Brain microvascular endothelial cell (primary cell): ENCODE measurements at regions not wholly inside any gene's neighbourhood (a gene's known extent, or its start where the extent isn't known, plus 50 kb on each side); places are given as distances from the start of the nearest gene placed in this dataset.
"Not testable (repeated sequence)": the region's sequence is repeated elsewhere in the genome, so short reads cannot be mapped to it uniquely, and the experiment has no call there.

Experiments used
- DNase-seq: peaks from one replicate; pipeline ENCODE4 v3.0.0-alpha.2; 2020
- H3K27ac ChIP-seq: fragments of 250-450 bp; sonication (Bioruptor Pico); 2 replicates; pipeline ENCODE4 v1.5.1; 2020; ENCODE audit warnings: mild to moderate bottlenecking, moderate library complexity
- H3K27me3 ChIP-seq: fragments of 250-450 bp; sonication (Bioruptor Pico); replicated peaks from 2 replicates; pipeline ENCODE4 v1.5.1; 2020; ENCODE audit warnings: mild to moderate bottlenecking
- H3K36me3 ChIP-seq: fragments of 250-450 bp; sonication (Bioruptor Pico); replicated peaks from 2 replicates; pipeline ENCODE4 v1.5.1; 2020; ENCODE audit warnings: mild to moderate bottlenecking
- H3K4me3 ChIP-seq: 2 replicates; pipeline ENCODE4 v1.5.1; 2011; ENCODE audit warnings: low read depth, mild to moderate bottlenecking, control low read depth, low read length, moderate library complexity
- CTCF ChIP-seq: IDR thresholded peaks from 2 replicates; pipeline ENCODE4 v1.5.1; 2011; ENCODE audit warnings: low read depth, mild to moderate bottlenecking, moderate library complexity, low read length, control low read depth, inconsistent platforms; ENCODE audit errors: missing control alignments
- in situ Hi-C: cut with HindIII; loops from 2 replicates; pipeline ENCODE4 v1.10.0; 2017; ENCODE audit warnings: low sequenced_read_pairs, low pct_ligation_motif_present

- Histone ChIP-seq H3K36me3 (no peaks in the 10 kb centered on the region), H3K4me3 (no peak overlapping the region), H3K27ac (no peak overlapping the region), H3K27me3 (no peaks in the 10 kb centered on the region)
- in situ Hi-C loops: no loop called here
- no peak for DNase-seq
- TF ChIP-seq CTCF: no peak
Measured at GRCh38 chr11:135023499-135023898, 611.5 kb upstream of the B3GAT1 start.

- DNase-seq: no peak
- Histone ChIP-seq H3K27ac (no peak overlapping the region), H3K36me3 (no peaks in the 10 kb centered on the region), H3K27me3 (no peaks in the 10 kb centered on the region), H3K4me3 (no peak overlapping the region)
- no peak for TF ChIP-seq CTCF
- in situ Hi-C loops: no loop called here
Measured at GRCh38 chr11:135022454-135022853, 610.4 kb upstream of the B3GAT1 start.

GRCh38 chr11:135019899-135020298 is 607.9 kb upstream of the B3GAT1 start:
- Histone ChIP-seq H3K27me3 (no peaks in the 10 kb centered on the region), H3K27ac (peak overlapping the region; percentile 36), H3K36me3 (no peaks in the 10 kb centered on the region), H3K4me3 (no peak overlapping the region)
- peak; percentile 21 for DNase-seq
- in situ Hi-C loops: no loop called here
- TF ChIP-seq CTCF: no peak

GRCh38 chr11:135019343-135019871 is 607.4 kb upstream of the B3GAT1 start:
- no peak for TF ChIP-seq CTCF
- H3K36me3 ChIP-seq: no peaks in the 10 kb centered on the region
- H3K27ac ChIP-seq: peak overlapping the region; percentile 36
- H3K27me3 ChIP-seq: no peaks in the 10 kb centered on the region
- in situ Hi-C loops: no loop called here
- DNase-seq: no peak
- H3K4me3 ChIP-seq: no peak overlapping the region

GRCh38 chr11:135017296-135017695 is 605.3 kb upstream of the B3GAT1 start:
- no peak for DNase-seq
- in situ Hi-C loops: no loop called here
- TF ChIP-seq CTCF: no peak
- no peaks in the 10 kb centered on the region for H3K36me3 ChIP-seq
- no peak overlapping the region for H3K27ac ChIP-seq
- H3K4me3 ChIP-seq: no peak overlapping the region
- H3K27me3 ChIP-seq: no peaks in the 10 kb centered on the region

- Histone ChIP-seq H3K27ac (no peak overlapping the region), H3K27me3 (no peaks in the 10 kb centered on the region), H3K4me3 (no peak overlapping the region), H3K36me3 (no peaks in the 10 kb centered on the region)
- in situ Hi-C loops: no loop called here
- no peak for DNase-seq
- TF ChIP-seq CTCF: no peak
Measured at GRCh38 chr11:135015966-135016365, 603.9 kb upstream of the B3GAT1 start.

- in situ Hi-C loops, H3K4me3 ChIP-seq, H3K27me3 ChIP-seq, DNase-seq, H3K27ac ChIP-seq, H3K36me3 ChIP-seq: not testable (repeated sequence)
Measured at GRCh38 chr11:135011313-135011712, 599.3 kb upstream of the B3GAT1 start.
